HL-60/S4 treated with retinoic acid at 250 ng/mL for 4 days and 3 days (cell line): ENCODE measurements at regions not wholly inside any gene's neighbourhood (a gene's known extent, or its start where the extent isn't known, plus 50 kb on each side); places are given as distances from the start of the nearest gene placed in this dataset.
"Not testable (repeated sequence)": the region's sequence is repeated elsewhere in the genome, so short reads cannot be mapped to it uniquely, and the experiment has no call there.

Experiments used
- in situ Hi-C: fragments of 300-500 bp; cut with MboI; formaldehyde crosslinking; loops from 2 replicates; pipeline ENCODE4 v1.7.0; 2022; ENCODE audit warnings: low sequenced_read_pairs

DNA sequence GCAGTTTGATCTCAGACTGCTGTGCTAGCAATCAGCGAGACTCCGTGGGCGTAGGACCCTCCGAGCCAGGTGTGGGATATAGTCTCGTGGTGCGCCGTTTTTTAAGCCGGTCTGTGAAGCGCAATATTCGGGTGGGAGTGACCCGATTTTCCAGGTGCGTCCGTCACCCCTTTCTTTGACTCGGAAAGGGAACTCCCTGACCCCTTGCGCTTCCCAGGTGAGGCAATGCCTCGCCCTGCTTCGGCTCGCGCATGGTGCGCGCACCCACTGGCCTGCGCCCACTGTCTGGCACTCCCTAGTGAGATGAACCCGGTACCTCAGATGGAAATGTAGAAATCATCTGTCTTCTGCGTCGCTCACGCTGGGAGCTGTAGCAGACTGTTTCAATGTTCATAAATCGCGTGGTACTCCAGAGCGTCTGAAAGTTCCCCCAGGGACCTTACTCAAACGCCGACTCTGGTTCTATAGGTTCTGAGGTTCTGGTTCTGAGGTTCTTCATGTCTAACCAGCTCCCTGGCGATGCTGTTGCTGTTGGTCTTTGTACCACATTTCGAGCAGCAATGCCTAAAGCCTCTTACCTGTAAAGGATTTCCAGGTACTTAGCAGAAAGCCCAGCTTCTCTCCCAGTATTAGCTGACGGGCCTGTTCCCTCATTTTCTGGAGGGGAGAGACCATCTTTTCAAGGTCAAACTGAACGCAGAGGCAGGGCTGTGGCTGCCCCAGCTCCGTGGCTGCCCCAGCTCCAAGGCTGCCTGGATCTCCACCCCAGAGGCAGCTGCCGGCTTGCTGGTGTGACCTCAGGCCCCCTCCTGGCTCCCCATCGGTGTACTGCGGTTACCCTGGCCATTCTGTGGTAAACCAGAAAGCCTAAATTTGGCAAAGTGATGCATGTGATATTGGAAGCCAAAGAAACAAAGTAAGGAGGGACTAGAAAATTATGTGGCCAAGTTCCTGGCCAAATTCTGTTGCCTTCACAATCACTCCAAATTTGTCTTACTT, 207.9 kb downstream of the RAB11FIP2 start:
- in situ Hi-C loops = not testable (repeated sequence)

DNA sequence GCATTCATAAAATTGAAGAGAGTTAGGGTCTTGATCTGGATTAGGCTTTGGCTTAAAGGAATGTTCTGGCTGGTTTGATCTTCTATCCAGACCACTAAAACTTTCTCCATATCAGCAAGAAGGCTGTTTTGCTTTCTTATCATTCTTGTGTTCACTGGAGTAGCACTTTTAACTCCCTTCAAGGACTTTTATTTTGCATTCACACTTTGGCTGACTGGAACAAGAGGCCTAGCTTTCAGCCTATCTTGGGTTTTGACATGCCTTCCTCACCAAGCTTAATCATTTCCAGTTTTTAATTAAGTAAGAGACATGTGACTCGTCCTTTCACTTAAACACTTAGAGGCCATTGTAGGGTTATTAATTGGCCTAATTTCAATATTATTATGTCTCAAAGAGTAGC, 190.3 kb downstream of the RAB11FIP2 start:
- in situ Hi-C loops = loop anchor here (25.0 kb wide), 1 partner anchor 381 kb away; no protein-coding TSS in a partner anchor

DNA sequence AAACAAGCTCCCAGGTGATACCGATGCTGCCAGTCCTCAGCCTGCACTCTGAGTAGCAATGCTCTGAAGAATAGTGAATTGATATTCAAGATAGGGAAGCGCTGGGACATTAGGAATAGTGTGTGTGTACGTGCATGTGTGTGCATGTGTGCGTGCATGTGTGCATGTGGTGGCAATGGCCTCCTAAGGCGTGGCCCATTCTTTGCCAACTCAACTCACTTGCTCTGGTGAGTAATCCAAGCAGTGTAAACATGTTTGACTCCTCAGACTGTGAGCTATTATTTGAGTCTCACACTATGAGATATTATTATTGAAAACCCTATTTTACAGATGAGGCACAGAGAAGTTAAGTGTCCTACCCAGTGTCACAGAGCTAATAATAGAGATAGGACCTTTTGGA, 186.6 kb downstream of the RAB11FIP2 start:
- in situ Hi-C loops = loop anchor here (25.0 kb wide), 1 partner anchor 377 kb away; no protein-coding TSS in a partner anchor

DNA sequence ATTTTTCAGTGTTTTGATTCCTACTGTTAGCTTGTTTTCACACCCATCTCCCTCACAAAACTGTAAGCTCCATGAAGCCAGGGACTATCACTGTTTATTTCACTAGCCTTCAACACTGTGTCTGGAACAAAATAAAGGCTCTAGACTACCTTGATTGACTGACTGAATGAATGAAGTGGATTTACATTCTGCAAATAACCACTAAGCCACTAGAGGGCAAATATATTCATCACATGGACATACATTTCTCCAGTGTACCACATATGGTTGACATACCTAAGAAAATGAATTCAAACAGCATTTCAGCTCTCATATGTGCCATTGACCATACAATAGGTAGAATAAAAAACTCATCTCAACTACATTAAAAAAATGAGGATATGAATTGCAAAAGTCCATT, 185.9 kb downstream of the RAB11FIP2 start:
- in situ Hi-C loops = loop anchor here (25.0 kb wide), 1 partner anchor 376 kb away; no protein-coding TSS in a partner anchor

DNA sequence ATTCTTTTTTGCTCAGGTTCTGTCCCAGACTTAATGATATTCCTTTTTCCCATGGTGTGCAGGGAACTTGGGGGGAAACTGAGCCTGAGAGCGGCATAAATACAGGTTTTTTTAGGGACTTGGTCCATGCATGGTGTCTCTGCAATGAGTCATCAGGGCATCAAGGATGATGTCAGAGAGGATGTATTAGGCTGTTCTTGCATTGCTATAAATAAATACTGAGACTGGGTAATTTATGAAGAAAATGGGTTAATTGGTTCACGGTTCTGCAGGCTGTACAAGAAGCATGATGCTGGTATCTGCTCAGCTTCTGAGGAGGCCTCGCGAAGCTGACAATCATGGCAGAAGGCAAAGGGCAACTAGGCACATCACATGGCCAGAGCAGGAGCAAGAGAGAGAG, 185.4 kb downstream of the RAB11FIP2 start:
- in situ Hi-C loops = loop anchor here (25.0 kb wide), 1 partner anchor 376 kb away; no protein-coding TSS in a partner anchor

DNA sequence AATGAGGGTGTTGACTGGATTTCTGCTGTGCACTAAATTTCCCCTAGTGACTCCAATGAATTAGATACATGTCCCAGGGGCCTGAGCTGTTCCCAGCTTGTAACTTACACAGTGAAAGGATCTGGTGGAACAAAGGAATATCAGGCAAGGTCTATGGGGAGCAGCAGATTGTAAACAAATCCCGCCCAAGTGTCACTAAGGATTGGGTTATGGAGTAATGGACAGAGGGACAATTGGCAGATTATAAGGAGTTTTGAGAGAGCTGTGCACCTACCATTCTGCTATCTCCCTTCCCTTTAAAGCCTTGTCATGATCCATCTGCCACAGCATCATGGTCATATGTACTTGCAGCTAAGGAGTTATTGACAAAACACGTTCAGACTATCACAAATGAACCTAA, 183.0 kb downstream of the RAB11FIP2 start:
- in situ Hi-C loops = loop anchor here (25.0 kb wide), 1 partner anchor 374 kb away; no protein-coding TSS in a partner anchor

DNA sequence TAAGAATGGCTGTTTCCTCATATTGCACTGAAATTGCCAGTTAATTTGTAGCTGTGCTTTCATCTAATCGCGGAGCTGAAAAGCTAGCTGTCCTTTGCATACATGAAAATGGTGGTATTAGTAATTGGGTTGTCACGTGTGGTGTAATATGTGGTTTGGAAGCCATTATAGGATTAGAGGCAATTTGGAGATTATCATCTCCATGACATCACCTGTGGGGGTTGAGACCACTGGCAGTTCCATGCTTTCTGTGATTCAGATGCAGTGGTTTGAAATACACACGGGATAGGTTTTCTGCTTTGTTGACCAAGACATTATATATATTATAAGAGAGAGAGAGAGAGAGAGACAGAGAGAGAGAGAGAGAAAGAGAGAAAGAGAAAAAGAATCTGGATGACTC, 180.8 kb downstream of the RAB11FIP2 start:
- in situ Hi-C loops = loop anchor here (25.0 kb wide), 1 partner anchor 371 kb away; no protein-coding TSS in a partner anchor

DNA sequence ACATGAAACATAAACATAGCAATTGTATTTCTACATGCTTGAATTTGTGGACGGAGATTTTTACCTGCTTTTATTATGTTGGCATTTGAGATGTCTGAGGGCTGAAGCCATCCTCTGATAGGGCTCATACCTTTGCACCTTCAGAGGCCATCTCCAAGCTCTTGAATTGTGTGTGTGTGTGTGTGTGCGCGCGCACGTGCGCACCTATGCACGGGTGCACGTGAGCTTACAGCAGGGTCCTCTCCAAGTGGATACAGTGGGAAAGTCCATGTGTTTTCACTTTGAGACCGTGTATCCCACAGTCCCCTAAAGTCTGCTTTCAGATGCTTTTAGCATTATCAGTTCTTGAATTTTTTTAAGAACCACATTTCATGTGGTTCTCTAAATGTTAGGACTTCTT, 178.6 kb downstream of the RAB11FIP2 start:
- in situ Hi-C loops = loop anchor here (25.0 kb wide), 1 partner anchor 369 kb away; no protein-coding TSS in a partner anchor

DNA sequence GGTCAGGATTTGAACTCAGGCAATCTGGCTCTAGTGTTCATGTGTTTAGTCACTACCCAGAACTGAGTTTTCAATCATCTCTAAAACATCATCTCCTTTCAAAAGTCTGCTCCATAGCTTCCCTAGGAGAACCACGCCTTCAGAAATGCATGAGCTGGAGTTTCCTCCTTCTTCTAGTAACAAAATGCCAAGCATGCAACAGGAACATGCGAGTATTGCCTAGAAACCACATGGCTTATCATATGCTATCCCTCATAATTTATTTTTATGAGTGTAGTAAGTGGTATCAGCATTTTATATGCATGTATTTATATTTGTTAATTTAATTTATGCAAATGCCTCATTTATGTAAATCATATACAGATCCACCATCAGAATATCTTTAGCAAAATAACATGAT, 170.9 kb downstream of the RAB11FIP2 start:
- in situ Hi-C loops = no loop called here

DNA sequence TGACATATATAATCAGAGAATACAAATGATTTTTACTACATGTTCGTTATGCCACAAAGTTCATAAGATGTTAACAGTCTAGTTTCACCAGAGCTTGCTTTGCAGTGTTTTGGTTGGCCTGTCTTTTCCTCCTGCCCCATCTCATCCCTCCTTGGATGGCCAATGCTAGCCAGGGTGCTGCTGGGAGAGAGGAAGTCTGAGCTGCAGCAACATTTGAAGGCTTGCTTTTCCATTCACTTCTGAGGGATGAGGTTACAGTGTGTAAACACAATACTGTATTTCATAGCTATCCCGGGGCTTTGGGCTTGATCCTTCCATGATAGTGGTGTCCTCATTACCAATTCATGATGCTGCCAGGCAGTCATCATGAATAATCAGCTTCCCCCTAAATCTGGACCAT, 170.5 kb downstream of the RAB11FIP2 start:
- in situ Hi-C loops = no loop called here

DNA sequence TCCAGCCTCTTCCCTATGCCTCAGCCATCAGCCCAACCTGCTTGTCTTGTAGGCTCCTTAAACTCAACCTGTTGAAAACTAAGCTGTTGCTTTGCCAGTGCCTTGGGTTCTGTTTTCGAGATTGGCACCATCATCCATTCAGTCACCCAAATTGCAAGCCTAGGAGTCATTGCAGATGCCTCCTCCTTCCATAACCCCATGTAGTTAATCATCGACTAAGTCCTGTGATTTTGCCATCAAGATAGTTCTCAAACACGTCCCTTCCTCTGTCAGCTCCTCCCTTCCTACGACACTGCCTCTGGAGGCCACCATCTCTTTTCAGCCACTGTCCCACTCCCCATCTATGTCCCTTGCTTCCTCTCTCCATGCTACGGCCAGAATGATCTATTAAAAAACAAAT, 168.1 kb downstream of the RAB11FIP2 start:
- in situ Hi-C loops = no loop called here

DNA sequence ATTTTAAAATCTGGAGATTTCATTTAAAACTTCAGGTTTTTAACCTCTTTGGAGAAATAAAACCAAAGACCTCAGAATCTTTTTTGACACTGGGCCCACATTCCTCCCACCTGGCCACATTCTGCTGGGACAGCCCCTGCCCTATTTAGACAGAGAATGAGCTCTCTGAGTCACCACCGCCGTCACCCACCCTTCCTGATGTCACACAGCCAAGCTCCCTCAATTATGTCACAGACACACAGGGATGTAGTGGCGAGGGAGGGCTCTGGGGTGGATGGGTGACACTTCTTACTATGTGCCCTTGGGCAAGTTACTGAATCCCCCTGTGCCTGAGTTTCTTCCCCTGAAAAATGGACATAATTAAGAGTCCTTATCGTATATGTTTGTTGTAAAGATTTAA, 162.6 kb downstream of the RAB11FIP2 start:
- in situ Hi-C loops = no loop called here

DNA sequence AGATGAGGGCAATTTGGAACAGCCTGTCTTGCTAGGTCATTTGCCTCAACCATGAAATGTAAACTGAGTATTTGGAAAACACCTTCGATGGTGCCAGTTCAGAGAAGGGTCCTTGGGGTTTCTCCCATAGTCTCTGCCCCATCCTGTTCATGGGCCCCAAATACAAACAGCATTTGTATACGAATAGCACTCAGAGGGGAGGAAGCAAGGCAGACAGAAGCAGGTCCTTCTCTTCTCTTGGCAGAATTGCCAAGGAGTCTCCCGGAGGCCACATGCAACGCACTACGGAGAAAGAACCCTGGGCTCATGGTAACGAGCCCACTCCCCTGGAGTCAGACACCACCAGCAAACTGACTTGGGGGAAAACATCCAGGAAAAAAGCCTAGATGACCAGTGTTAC, 162.1 kb downstream of the RAB11FIP2 start:
- in situ Hi-C loops = no loop called here

DNA sequence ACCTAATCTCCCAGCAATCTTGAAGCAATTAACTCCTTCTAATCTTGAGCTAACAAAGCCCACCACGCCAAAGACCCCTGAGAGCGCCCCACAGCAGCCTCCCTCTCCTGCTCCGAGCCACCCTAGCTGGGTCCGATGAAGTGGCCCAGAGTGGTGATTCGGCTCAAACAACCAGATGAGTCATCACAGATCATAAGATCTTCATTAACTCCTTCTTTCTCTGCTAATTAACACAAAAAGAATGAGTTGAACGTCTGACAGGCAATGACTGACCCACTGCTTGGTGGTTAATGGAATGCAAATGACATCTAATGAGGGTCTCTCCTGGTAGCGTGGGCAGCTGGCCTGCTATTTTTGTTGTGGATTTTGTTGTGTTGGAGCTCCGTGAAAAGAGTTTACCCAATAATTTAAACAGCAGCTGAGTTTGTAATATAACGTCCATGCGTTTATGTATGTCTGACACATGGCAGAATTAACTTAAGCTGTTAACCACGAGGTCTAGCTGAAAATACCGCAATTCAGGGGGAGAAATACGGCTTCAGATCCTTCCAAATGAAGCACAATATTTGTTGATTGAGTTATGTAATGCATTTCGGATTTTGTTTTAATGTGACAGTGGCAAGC, 161.4 kb downstream of the RAB11FIP2 start:
- in situ Hi-C loops = no loop called here

DNA sequence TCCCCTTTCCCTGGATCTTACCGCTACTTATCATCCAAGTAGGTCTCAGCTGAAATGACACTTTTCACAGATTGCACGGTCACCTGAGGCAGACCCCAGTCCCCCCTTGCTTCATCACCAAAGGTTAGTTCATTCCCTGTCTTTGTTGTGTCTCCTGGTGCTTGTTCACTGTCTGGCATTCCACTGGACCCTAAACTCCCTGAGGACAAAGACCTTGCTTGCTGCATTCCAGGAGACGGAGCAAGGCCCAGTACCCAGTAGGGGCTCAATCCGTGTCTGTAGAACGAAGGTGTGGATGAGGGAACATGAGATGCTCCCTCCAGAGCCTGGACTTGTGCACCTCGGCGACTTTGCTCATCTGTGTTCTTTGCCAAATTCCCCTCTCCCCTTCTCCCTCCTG, 160.0 kb downstream of the RAB11FIP2 start:
- in situ Hi-C loops = no loop called here

DNA sequence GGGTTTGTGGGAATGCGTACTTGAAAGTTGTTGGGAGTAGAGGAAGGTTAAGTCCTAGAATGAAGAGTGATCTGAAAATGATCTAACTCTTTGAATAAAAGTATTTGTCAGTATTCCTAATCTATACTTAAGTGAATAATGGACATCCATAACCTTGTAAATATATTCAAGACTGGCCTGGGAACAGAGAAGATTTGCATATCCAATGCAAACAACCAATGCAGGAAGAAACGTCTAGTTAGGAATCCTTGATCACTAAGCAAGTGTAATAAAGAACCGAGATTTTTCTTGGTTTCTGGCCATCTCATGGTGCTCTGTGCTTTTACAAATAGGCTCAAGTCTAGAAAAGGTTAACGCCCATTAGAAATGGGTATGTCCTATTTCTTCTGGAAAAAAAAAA, 157.1 kb downstream of the RAB11FIP2 start:
- in situ Hi-C loops = no loop called here

DNA sequence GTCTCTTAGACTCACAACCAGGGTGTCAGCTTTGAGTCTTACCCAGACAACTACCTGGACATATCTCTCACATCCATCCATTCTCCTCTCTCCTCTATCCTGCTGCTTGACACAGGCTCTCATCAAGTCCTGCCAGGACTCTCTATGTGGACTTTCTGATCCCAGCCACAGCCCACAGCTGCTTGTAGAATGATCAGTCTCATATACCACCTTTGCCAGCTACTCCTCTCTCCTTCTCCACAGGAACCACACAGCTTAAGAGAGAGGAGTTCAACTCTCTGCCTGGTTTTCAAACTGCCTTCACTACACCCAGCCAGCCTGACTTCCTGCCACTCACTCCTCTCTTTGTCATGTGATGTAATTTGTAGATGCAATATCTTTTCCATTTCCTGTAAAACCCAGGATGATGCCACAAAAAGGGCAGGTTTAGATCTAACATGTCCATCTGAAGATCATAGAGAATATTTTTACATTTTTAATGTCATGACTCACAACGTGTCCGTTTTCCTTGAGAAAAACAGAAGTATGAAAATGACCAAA, 154.0 kb downstream of the RAB11FIP2 start:
- in situ Hi-C loops = no loop called here

DNA sequence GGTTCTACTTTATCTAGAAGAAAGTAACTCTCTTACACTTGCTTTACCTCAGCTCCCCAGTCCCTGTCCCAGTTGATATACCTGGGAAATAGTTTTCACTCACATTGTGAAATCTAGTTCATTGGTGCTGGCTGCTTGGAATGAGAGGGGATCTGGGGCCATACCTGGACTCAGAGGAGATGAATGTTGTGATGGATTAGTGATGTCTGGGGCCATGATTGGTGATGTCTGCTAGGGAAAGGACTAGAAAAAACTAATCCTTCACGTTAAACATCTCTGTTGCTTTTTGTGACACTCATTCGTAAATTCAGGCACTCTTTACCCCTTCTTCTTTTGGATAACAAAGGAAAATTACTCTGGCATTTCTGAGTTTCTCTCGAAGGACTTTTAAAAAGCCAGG, 152.4 kb downstream of the RAB11FIP2 start:
- in situ Hi-C loops = no loop called here

DNA sequence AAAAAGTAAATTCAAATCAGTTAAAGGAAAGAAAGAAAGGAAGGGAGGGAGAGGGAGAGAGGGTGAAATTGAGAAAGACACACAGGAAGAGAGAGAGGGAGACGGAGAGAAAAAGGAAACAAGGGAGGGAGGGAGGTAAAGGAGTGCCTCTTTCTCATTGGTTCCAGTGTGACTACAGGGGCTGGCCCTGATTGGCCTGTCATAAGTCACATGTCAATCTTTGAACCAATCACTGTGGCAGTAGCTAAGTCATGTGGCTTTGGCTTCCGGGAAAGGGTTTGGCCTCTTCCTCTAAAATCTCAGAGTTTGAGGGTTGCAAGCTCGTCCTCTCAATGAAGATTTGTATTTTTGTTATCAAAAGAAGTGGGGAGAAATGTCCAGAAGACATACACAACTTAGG, 150.2 kb downstream of the RAB11FIP2 start:
- in situ Hi-C loops = no loop called here

DNA sequence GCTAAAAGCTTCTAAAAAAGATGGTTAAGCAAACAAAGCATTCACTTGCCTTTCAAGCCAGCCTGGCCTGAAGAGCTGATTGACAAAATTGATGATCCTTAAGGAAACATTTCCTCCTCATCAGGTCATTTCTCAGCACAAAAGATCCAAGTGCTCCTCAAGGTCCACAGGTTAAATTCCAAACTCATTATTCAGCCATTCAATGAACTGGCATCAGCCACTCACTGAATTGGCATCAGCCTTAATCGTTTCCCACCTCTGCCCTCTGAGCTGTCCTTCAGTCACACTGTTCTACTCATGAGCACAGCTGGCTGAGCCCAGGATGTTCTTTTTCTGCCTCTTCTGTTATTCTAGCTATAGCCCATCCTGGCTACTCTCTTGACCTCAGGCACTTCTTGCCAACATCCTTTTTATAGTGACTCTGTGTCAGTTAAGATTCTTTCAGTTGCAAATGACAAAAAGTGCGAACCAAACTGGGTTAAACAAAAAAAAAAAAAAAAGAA, 147.5 kb downstream of the RAB11FIP2 start:
- in situ Hi-C loops = no loop called here

DNA sequence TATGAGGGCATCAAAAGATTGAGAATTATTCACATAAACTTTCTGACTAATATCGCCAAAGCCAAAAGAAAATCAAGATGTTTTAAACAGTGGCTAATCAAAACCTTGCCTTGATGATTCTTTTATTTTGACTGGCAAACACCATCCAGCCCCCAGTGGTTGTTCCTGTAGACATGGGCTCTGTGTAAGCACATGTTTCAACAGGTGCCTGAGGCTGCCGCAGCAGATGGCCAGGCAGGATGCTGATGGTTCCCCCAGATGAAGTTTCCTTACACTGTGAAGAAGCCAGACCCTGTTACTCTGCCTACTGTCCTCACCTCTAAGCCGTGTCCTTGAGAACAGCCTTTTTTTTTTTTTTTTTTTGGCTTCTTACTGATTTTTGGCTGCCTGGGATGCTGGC, 146.5 kb downstream of the RAB11FIP2 start:
- in situ Hi-C loops = no loop called here
